HG03066 (cell line): ENCODE measurements at regions not wholly inside any gene's neighbourhood (a gene's known extent, or its start where the extent isn't known, plus 50 kb on each side); places are given as distances from the start of the nearest gene placed in this dataset.

Experiments used
- ATAC-seq: cut with Tn5 transposase; IDR thresholded peaks from one replicate; pipeline ENCODE4 v1.9.1; 2021; ENCODE audit warnings: low read depth; ENCODE audit not compliant: unreplicated experiment

DNA sequence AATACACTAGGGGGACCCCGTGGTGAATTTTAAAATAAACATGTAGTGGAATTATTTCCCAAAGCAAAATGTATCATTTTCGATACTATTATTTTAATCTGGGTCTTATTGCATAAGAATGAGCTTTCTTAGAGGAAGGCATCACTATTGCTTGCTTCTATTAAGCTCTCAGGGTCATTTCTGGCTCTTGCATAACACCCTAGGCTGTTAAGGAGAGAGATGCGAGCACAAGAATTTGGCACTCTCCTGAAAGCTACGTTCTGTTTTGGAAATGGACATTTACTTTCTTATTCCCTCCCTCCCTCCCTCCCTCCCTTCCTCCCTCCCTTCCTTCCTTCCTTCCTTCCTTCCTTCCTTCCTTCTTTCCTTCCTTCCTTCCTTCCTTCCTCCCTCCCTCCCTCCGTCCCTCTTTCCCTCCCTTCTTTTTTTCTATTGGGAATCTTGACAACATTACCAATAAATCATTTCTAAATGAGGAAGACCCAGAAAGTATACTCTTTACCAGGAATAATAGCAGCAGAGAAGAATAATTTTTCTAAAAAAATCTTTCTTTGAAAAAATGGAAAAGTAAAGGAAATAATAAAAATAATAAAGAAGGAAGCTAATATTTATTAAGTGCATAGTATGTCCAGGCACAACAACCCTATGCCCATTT lies 83.6 kb upstream of the BDNF start:
- no peak for ATAC-seq

DNA sequence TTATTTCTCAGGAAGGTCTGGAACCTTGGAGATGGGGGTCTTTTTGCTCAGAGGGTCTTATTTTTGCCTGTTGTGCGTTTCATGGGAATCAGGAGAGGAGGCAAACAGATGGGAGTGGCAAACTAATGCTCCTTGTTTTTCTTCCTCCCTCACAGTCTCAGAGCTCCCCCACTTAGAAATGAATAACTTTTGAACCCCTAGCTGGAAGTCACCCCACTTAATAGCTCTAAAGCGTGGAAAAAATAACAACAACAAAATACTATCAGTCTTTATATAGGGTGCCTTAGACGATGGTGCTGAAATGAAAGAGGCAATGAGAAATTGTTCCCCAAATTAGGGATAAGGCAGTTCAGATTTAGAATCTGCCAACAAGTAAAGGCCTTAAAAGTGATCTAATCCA lies 76.8 kb upstream of the BDNF start:
- no peak for ATAC-seq

DNA sequence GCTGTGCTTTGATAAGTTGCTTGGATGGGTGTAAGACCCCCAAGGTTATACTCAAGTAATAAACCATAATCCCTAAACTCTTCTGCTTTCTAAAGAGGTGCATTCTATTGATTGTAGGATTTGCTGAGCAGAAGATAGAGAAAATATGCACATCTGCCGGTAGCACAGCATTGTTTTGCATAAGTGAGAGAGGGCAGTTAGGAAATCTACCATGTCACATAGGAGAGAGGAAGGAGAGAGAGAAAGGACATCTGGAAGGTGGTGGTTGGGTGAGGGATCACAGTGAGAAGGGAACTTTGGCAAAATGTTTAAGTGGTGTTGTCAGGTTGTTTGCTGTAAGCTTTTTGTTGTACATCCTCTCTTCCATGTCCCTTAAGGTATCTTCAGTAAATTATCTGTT lies 73.6 kb upstream of the BDNF start:
- no peak for ATAC-seq

DNA sequence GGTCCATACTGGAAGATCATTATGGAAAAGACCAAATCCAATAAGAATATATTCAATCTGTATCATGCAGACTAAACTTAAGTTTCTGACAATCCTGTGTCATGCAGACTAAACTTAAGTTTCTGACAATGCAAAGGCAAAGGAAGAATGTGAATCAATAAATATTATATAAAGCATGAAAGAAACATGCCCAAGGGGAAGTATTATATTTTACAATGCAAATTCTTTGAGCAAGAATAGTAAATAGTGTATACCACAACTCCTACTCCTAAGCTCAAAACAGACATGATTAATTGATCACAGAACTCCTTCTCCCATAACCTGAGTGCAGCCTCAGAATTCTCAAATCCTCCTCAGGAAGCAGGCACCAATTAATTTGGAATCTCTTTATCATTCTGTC lies 71.3 kb upstream of the BDNF start:
- no peak for ATAC-seq

DNA sequence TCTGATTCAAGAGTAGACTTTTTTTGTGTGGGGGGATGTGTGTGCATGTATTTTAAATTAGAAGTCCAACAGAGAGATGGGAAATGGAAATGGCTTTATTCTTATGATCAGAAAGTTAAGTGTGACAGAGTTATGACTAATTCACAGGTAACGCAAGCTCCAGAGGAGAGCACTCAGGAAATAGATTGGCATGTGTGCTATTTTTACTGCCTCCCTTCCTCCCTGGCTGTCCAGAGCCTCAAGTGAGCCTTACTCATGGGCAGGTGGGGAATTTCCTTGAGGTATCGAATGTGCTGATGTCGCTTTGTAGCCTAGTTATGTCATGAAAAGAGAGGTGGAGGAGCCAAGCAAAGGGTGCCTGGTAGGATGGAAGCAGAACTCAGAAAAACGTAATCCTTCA lies 70.3 kb upstream of the BDNF start:
- no peak for ATAC-seq

DNA sequence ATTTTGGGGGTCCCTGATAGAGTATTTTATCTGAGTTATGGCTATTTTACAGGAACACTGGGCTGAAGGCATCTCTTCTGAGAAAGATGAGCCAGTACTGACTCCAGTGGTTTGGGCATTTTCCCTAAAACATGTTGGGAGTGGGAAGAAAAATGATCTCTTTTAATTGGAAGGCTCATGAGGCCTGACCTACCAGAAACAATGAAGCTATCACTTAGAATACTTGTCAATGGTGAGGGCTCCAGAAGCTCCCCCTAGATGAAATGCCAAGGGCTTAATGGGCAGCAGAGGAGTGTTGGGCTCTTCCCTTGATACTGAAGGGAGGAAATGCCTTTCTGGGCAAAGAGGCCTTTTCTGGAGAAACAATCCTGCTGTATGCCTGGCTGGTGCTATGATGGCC lies 63.5 kb upstream of the BDNF start:
- ATAC-seq, result no peak

DNA sequence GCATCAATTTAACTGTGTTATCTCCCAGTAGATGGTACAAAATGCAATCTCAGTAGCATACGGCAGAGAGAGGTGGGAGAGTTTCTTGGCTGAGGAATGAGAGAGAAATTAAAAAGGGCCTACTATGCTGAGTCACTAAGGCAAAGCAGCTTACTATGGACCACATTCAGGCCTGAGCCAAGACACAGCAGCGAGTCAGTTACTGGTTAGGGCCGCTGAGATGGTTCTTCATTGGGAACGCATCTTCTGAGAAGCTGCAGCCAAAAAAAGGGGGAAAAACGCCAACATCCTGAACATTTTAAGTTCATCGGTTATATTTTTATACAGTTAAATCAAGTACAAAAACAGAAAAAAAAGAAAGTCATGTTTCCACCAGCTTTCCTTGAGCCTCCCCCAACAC lies 61.1 kb upstream of the BDNF start:
- ATAC-seq, result no peak

DNA sequence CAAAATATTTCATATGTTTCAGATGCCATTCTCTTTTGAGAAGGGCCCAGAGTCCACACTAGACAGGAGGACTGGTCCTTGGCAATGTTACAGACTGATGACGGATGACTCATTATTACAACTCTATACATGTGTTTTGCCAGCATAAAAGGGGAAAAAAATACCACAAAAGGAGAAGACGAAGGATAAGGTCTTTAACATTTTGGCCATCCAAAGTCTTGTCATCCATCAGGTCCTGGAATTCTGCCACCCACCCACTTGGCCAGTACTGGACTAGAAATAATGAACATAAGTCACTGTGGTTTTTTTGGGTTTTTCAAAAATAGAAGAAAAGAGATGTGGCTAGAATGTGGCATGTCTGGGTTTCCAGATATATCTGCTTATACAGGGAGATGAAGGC lies 57.7 kb upstream of the BDNF start:
- ATAC-seq, result no peak

DNA sequence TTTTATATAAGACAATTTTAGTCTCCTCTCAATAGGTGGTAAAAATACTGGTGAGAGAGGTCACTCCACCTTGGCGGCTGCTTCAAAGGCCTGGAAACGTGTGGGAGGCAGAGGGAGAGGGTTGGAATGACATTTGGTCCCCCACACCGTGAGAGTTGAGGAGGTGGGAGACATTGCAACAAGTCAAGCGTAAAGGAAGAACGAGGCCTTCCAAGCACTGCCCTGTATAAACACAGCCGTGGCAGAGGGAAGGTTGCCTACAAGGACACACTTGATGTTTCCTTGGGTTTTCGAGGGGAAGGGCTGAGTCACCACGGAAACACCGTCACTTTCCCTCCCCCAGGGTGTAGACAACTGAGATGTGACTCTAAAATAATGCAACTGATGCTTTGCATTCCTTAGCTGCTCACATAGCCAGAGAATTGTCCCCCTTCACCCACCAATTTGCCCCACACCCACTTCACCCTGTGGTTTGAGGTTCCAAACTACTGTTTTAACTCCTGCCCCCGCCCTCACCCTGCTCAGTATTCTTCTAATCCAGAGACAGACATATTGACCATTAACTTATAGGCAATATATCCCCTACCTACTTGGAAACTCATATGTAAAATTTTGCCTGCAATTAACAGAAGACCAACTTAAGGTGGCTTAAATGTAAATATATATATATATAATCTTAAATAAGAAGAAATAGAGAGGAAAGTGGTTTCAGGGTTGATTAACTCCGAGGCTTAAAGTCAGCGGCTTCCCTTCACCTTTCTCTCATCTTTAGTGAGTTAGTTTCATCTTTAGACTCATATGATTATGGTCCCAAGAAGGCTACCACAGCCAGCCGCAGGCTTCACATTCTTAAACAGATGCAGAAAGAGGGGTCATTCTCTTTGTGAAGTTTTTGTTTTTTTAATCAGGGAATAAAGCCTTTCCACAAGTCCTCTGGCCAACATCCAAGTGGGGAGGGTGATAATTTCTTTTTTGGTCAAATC lies 54.1 kb upstream of the BDNF start:
- ATAC-seq, result no peak
